Osteoblast (primary cell): ENCODE measurements at regions not wholly inside any gene's neighbourhood (a gene's known extent, or its start where the extent isn't known, plus 50 kb on each side); places are given as distances from the start of the nearest gene placed in this dataset.

ENCODE experiments used
- DNase-seq: peaks from one replicate; pipeline ENCODE4 v3.0.0; 2011; ENCODE audit warnings: low spot score, mixed read lengths; ENCODE audit not compliant: insufficient read length; ENCODE audit errors: missing footprints
- H2AFZ ChIP-seq: 2 replicates; pipeline ENCODE4 v1.6.0; 2011; ENCODE audit warnings: mild to moderate bottlenecking, low read length
- H3K27ac ChIP-seq: 2 replicates; pipeline ENCODE4 v1.5.1; 2011; ENCODE audit warnings: mild to moderate bottlenecking, low read depth, low read length, moderate library complexity
- H3K27me3 ChIP-seq: 2 replicates; pipeline ENCODE4 v1.6.0; 2012; ENCODE audit warnings: mild to moderate bottlenecking, control low read depth, inconsistent platforms, low read length, moderate library complexity; ENCODE audit not compliant: insufficient read depth
- H3K36me3 ChIP-seq: 2 replicates; pipeline ENCODE4 v1.5.1; 2011; ENCODE audit warnings: mild to moderate bottlenecking, low read length, control low read depth, moderate library complexity; ENCODE audit not compliant: insufficient read depth
- H3K4me1 ChIP-seq: 2 replicates; pipeline ENCODE4 v1.5.1; 2011; ENCODE audit warnings: mild to moderate bottlenecking, low read length, control low read depth, moderate library complexity; ENCODE audit not compliant: insufficient read depth
- H3K4me2 ChIP-seq: 2 replicates; pipeline ENCODE4 v1.6.0; 2011; ENCODE audit warnings: mild to moderate bottlenecking, low read length; ENCODE audit not compliant: insufficient read depth
- H3K4me3 ChIP-seq: fragments of 200-600 bp; sonication (generic); 3 replicates; pipeline ENCODE4 v1.5.1; 2012; ENCODE audit warnings: mild to moderate bottlenecking, low read length, inconsistent platforms; ENCODE audit not compliant: insufficient read depth
- H3K79me2 ChIP-seq: 2 replicates; pipeline ENCODE4 v1.6.0; 2012; ENCODE audit warnings: mild to moderate bottlenecking, low read length, control low read depth, inconsistent platforms; ENCODE audit not compliant: insufficient read depth
- H3K9me3 ChIP-seq: 2 replicates; pipeline ENCODE4 v1.5.1; 2011; ENCODE audit warnings: low read depth, low read length, control low read depth
- H4K20me1 ChIP-seq: 2 replicates; pipeline ENCODE4 v1.6.0; 2012; ENCODE audit warnings: mild to moderate bottlenecking, low read length, control low read depth; ENCODE audit not compliant: insufficient read depth
- TF ChIP-seq, protein P1 (sequence below): IDR thresholded peaks from 2 replicates; pipeline ENCODE4 v1.5.1; 2011; ENCODE audit warnings: mild to moderate bottlenecking, low read depth, low read length, moderate library complexity; ENCODE audit errors: extremely low read depth

DNA sequence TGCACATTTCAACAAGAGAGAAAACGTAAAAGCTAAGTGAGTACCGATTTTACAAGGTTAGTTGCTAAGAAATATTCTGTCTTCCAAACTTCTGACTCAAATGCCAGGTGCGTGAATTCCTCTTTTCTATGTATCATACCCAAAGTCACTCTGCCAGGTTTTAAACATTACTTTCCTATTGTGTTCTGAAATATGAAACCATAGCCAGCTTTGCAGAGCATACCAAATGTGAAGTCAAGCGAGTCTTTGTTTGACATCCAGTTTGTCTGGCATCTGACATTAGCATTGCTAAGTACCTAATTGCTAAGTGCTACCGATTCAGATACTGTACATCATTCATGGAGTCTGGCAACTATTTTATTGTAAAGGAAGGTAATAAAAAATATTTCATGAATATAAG, 321.9 kb upstream of the GALNT5 start:
- no peaks in the 10 kb centered on the region for H3K27me3 ChIP-seq
- no peaks in the 10 kb centered on the region for H3K9me3 ChIP-seq
- no peaks in the 10 kb centered on the region for H4K20me1 ChIP-seq
- no peak overlapping the region for H3K4me3 ChIP-seq
- no peak overlapping the region for H3K4me2 ChIP-seq
- no peak overlapping the region for H2AFZ ChIP-seq
- DNase-seq, result no peak
- TF ChIP-seq, protein P1, sequence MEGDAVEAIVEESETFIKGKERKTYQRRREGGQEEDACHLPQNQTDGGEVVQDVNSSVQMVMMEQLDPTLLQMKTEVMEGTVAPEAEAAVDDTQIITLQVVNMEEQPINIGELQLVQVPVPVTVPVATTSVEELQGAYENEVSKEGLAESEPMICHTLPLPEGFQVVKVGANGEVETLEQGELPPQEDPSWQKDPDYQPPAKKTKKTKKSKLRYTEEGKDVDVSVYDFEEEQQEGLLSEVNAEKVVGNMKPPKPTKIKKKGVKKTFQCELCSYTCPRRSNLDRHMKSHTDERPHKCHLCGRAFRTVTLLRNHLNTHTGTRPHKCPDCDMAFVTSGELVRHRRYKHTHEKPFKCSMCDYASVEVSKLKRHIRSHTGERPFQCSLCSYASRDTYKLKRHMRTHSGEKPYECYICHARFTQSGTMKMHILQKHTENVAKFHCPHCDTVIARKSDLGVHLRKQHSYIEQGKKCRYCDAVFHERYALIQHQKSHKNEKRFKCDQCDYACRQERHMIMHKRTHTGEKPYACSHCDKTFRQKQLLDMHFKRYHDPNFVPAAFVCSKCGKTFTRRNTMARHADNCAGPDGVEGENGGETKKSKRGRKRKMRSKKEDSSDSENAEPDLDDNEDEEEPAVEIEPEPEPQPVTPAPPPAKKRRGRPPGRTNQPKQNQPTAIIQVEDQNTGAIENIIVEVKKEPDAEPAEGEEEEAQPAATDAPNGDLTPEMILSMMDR, result no peak
- H3K36me3 ChIP-seq, result no peaks in the 10 kb centered on the region
- no peaks in the 10 kb centered on the region for H3K79me2 ChIP-seq
- no peak overlapping the region for H3K27ac ChIP-seq
- no peaks in the 10 kb centered on the region for H3K4me1 ChIP-seq

DNA sequence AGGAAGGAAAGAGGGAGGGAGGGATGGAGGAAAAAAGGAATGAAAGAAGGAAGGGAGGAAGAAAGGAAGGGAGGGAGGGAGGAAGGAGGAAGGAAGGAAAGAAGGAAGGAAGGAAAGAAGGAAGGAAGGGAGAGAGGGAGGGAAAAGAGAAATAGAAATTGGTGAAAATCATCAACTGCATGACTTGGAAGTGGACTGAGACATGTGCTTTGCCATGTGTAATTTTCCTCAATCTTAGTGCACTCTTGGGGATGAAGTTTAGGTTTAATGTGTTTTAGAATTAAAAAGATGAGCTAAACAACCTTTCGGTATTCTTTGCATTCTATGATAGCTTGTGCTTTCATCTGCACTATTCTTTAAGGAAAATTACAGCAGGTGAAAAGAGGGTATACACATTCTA, 320.1 kb upstream of the GALNT5 start:
- no peak overlapping the region for H3K4me2 ChIP-seq
- no peaks in the 10 kb centered on the region for H3K36me3 ChIP-seq
- H4K20me1 ChIP-seq, result no peaks in the 10 kb centered on the region
- no peak overlapping the region for H3K4me3 ChIP-seq
- no peak overlapping the region for H3K27ac ChIP-seq
- no peaks in the 10 kb centered on the region for H3K79me2 ChIP-seq
- DNase-seq, result no peak
- no peaks in the 10 kb centered on the region for H3K4me1 ChIP-seq
- H3K9me3 ChIP-seq, result no peaks in the 10 kb centered on the region
- no peak overlapping the region for H2AFZ ChIP-seq
- no peaks in the 10 kb centered on the region for H3K27me3 ChIP-seq
- TF ChIP-seq, protein P1, result no peak

DNA sequence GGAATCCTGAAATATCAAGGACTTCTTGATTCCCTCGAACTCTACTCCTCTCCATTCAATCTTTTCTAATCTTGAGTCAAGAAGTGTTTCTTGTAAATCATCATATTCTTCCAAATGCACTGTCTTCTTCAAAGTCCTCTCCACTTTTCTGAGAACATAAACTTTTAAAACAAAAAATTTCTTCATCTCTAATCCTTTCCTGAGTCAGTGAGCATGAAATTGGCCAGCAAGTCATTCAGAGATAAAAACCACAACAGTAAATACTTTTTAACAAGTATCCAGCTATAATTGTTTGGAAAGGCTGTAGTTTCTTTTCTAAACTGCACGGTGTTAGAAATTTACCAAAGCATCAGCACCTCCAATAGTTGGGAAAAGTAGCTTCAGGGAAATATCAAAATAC, 312.6 kb upstream of the GALNT5 start:
- H3K4me3 ChIP-seq, result no peak overlapping the region

DNA sequence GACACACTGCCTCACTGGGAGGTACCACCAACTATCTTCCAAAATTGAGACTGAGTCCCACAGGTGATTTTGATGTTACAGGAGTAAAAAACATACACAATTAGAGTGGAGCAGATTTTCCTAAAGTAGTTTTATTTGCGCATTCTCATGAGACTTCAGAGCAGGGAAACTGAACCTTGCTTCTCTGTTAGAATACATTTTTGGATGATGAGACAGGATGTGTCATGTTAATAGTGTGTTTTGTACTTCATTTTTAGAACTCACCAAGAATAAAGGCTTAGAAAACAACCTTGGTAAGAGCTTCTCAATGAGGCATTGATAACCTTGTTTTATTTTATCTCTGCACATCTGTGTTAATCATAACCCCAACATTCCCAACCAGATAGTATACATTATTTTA, 310.2 kb upstream of the GALNT5 start:
- no peak overlapping the region for H3K27ac ChIP-seq
- TF ChIP-seq, protein P1, result no peak
- H3K4me1 ChIP-seq, result peaks cover 5% of the 10 kb centered on the region
- H3K36me3 ChIP-seq, result no peaks in the 10 kb centered on the region
- no peaks in the 10 kb centered on the region for H3K79me2 ChIP-seq
- H3K4me2 ChIP-seq, result no peak overlapping the region
- DNase-seq, result no peak
- no peak overlapping the region for H3K4me3 ChIP-seq
- H4K20me1 ChIP-seq, result no peaks in the 10 kb centered on the region
- H3K27me3 ChIP-seq, result no peaks in the 10 kb centered on the region
- no peaks in the 10 kb centered on the region for H3K9me3 ChIP-seq
- H2AFZ ChIP-seq, result no peak overlapping the region

More for the DNA sequence above, 312.6 kb upstream of the GALNT5 start:
- Histone ChIP-seq H3K27ac (no peak overlapping the region), H3K4me1 (peaks cover 5% of the 10 kb centered on the region), H3K27me3 (no peaks in the 10 kb centered on the region), H3K79me2 (no peaks in the 10 kb centered on the region), H3K4me2 (no peak overlapping the region), H4K20me1 (no peaks in the 10 kb centered on the region), H3K36me3 (no peaks in the 10 kb centered on the region), H2AFZ (no peak overlapping the region), H3K9me3 (no peaks in the 10 kb centered on the region)
- TF ChIP-seq, protein P1, result no peak
- no peak for DNase-seq
